ENCODE measurements at regions not wholly inside any gene's neighbourhood (a gene's known extent, or its start where the extent isn't known, plus 50 kb on each side); places are given as distances from the start of the nearest gene placed in this dataset.

- Histone ChIP-seq H2AK5ac (ENCODE audit: insufficient read length, low read length) (no peak overlapping the region), H3K14ac (ENCODE audit: insufficient read depth, low read length) (no peak overlapping the region), H3K23ac (ENCODE audit: insufficient read length, low read depth, low read length) (no peak overlapping the region), H2BK15ac (ENCODE audit: low read depth, low read length) (no peak overlapping the region), H4K91ac (ENCODE audit: insufficient read length, low read depth, low read length) (no peak overlapping the region), H3K79me2 (ENCODE audit: insufficient read depth, low read length) (no peaks in the 10 kb centered on the region), H3K9me3 (ENCODE audit: control insufficient read depth, low read depth, low read length) (peaks cover 2% of the 10 kb centered on the region), H3T11ph (ENCODE audit: low read length) (no peak overlapping the region), H2BK12ac (ENCODE audit: insufficient read length, low read depth, low read length) (no peak overlapping the region), H3K18ac (ENCODE audit: insufficient read length, low read depth, low read length) (no peak overlapping the region), H4K8ac (replicated peaks; ENCODE audit: insufficient read length, low read depth, low read length) (no peak overlapping the region), H3K4me2 (ENCODE audit: insufficient read depth, insufficient read length, low read length) (no peak overlapping the region), H3K9ac (ENCODE audit: extremely low read depth, insufficient read length, low read length) (no peak overlapping the region), H2BK5ac (ENCODE audit: insufficient read length, low read length) (no peak overlapping the region), H4K5ac (ENCODE audit: insufficient read length, low read depth, low read length) (no peak overlapping the region), H2BK120ac (ENCODE audit: low read depth, low read length, poor library complexity, severe bottlenecking) (no peak overlapping the region), H3K27me3 (ENCODE audit: insufficient read depth, low read length) (no peaks in the 10 kb centered on the region), H3K4ac (ENCODE audit: low read depth, low read length) (no peak overlapping the region), H3K56ac (ENCODE audit: insufficient read length, low read depth, low read length) (no peak overlapping the region), H2BK20ac (ENCODE audit: low read depth, low read length, poor library complexity, severe bottlenecking) (no peak overlapping the region), H3K79me1 (ENCODE audit: insufficient read depth, low read depth, low read length, poor library complexity, severe bottlenecking) (no peaks in the 10 kb centered on the region), H3K23me2 (ENCODE audit: insufficient read length, low read depth, low read length, poor library complexity, severe bottlenecking) (no peaks in the 10 kb centered on the region), H4K20me1 (ENCODE audit: control insufficient read depth, insufficient read depth, insufficient read length) (no peaks in the 10 kb centered on the region), H2AFZ (ENCODE audit: low read length) (no peak overlapping the region), H3K27ac (ENCODE audit: insufficient read length, low read depth, low read length) (no peak overlapping the region), H3K4me1 (ENCODE audit: insufficient read depth, low read length) (no peaks in the 10 kb centered on the region)
- Mint-ChIP-seq H3K27ac (no peak overlapping the region), H3K36me3 (ENCODE audit: insufficient read depth in 1 of 3, low read depth in 3 of 3) (peaks cover 6 to 8% (median 7%) of the 10 kb centered on the region in 3 experiments; a peak in 6 of 7 replicates), H3K9me3 (peaks cover 13 to 15% of the 10 kb centered on the region in 2 experiments), H3K27me3 (ENCODE audit: low read depth) (peaks cover 13% of the 10 kb centered on the region), H3K4me3 (no peak overlapping the region), H3K4me1 (peaks cover 3 to 6% of the 10 kb centered on the region in 2 experiments; a peak in 3 of 4 replicates)
- WGBS (ENCODE audit: extremely low coverage, insufficient read length, low lambda C conversion rate): no CpG with 5 or more reads among the region's 5 CpGs
- no peak for TF ChIP-seq CTCF (conservative IDR thresholded peaks at IDR 0.05)
- DNase-seq: no peak
These were observed 135.8 kb downstream of the RAMP3 start for GRCh38 chr7:45293295-45293942.
